Dermis microvascular lymphatic vessel endothelial cell (primary cell): ENCODE measurements at regions not wholly inside any gene's neighbourhood (a gene's known extent, or its start where the extent isn't known, plus 50 kb on each side); places are given as distances from the start of the nearest gene placed in this dataset.
A peak's percentile ranks its signal among the peaks of the same experiment; 100 is the strongest.
"Not testable (repeated sequence)": the region's sequence is repeated elsewhere in the genome, so short reads cannot be mapped to it uniquely, and the experiment has no call there.

Source experiments
- DNase-seq, 2 donors: peaks; one replicate each; pipeline versions ENCODE4 v3.0.0 to v3.0.0-alpha.2; 2010; ENCODE audit warnings: low read depth in 2 of 2

DNA sequence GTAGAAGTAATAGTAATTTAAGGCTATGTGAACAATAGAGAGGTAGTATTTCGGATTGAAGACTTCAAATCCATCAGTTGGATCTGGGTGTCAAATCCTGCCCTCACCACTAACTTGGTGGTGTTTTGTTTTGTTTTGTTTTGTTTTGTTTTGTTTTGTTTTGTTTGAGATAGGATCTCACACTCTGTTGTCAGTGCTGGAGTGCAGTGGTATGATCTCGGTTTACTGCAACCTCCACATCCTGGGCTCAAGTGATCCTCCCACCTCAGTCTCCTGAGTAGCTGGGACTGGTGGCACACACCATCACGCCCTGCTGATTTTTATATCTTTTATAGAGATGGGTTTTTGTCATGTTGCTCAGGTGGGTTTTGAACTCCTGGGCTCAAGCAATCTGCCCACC is 129.4 kb upstream of the ZNF217 start:
- no peak for DNase-seq

DNA sequence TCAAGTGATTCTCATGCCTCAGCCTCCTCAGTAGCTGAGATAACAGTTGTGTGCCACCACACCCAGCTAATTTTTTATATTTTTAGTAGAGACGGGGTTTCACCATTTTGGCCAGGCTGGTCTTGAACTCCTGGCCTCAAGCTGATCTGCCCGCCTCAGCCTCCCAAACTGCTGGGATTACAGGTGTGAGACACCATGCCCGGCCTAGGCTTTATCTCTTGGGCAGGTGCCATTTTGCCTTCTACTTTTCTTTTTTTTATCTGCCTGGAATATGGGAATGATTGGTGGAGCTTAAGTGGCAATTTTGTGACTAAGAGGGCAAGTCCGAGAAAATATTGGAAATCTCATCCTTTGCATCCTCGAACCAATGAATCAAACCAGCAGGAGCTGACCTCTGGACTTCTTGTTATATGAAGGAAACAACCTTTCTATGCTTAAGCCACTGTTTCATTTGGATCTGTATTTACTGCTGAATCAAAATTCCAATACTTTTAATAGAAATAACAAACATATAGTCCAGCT is 128.9 kb upstream of the ZNF217 start:
- no peak for DNase-seq

DNA sequence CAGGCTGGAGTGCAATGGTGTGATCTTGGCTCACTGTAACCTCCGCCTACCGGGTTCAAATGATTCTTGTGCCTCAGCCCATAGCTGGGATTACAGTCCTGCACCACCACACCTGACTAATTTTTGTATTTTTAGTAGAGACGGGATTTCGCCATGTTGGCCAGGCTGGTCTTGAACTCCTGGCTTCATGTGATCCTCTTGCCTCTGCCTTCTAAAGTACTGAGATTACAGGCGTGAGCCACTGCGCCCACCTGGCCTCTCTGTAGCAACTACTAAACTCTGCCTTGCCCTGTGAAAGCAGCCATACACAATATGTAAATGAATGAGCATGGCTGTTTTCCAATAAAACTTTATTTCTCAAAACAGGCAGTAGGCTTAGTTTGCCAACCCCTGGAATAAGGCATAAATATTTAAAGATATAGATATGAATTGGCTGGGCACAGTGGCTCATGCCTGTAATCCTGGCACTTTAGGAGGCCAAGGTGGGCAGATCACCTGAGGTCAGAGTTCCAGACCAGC is 127.9 kb upstream of the ZNF217 start:
- not testable (repeated sequence) for DNase-seq

DNA sequence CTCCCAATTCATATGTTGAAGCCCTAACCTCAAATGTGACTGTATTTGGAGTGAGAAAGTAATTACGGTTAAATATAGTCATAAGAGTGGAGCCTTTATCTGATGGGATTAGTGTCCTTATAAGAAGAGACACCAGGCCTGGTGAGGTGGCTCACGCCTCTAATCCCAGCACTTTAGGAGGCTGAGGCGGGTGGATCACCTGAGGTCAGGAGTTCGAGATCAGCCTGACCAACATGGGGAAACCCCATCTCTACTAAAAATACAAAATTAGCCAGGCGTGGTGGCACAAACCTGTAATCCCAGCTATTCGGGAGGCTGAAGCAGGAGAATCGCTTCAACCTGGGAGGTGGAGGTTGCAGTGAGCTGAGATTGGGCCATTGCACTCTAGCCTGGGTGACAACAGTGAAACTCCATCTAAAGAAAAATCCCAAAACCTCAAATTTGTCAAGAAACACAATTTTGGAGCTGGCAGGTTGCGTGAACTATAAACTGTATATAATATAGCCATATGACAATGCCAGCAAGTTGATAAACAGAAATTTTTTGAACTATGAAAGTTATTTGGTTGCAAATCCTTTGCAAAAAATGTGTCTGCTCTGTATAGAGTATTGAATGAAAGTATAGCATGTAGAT is 125.6 kb upstream of the ZNF217 start:
- DNase-seq, result not testable (repeated sequence)

DNA sequence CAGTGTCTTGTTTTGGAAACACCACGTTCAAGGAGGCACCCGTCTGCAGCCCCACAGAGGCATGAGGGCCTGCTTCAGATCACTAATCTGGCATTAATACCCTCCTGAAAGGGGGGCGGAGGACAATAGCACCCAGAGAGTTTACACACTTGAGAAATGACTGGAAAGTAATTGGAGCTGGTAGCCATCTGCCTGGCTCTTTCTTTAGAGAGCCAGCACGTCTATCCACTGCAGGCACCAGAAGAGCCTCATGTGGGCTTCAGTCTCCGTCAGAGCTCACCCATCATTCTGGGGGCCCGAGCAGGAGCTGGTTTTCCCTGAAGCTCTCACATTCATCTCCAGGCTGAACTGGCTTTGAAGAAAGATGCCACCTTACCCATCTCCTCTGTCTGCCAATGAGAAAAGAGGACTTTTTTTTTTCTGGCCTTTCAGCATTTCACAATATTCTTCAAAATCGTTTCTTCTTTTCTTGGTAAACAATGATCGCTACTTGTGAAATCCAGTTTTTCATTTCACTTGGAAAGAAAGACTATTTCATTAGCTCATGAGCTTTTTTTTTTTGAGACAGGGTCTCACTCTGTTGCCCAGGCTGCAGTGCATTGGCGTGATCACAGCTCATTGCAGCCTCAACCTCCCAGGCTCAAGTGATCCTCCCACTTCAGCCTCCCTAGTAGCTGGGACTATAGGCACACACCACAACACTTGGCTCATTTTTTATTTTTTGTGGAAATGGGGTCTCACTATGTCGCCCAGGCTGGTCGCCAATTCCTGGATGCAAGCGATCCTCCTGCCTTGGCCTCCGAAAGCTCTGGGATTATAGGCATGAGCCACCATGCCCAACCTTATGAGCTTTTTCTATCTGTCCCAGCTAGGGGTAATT is 124.7 kb upstream of the ZNF217 start:
- no peak for DNase-seq

DNA sequence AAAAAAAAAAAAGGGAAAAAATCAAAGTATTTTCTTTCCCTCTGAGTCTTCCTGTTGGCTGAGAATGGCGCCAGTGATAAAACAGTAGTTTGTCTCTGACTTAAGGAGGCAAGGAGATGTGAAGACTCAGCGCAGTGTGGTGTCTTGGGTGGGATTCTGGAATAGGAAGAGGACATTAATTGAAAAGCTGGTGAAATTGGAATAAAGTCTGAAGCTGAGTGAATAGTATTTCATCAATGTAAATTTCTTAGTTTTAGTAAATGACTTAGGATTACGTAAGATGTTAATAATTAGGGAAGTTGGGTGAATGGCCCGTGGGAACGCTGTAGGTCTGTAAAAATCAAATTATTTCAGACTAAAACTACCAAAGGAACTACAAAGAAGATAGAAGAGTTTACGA is 122.8 kb upstream of the ZNF217 start:
- DNase-seq, result no peak

DNA sequence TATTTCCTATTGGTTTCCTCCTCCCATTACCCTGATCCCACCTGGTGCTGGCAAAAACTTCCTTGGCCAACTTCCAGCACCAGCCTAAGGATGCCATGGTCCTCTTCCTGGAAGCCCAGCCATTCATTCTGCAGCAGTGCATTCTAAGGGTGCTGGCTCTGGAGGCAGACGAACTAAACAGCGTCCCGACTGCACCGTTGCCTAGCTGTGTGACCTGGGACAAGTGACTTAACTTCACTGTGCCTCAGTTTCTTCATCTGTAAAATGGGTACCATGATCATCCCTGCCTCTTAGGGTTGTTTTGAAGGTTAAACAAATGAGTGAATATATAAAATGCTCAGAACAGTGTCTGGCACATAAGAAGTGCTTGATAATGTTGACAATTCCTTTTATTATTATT is 120.9 kb upstream of the ZNF217 start:
- DNase-seq, result no peak

DNA sequence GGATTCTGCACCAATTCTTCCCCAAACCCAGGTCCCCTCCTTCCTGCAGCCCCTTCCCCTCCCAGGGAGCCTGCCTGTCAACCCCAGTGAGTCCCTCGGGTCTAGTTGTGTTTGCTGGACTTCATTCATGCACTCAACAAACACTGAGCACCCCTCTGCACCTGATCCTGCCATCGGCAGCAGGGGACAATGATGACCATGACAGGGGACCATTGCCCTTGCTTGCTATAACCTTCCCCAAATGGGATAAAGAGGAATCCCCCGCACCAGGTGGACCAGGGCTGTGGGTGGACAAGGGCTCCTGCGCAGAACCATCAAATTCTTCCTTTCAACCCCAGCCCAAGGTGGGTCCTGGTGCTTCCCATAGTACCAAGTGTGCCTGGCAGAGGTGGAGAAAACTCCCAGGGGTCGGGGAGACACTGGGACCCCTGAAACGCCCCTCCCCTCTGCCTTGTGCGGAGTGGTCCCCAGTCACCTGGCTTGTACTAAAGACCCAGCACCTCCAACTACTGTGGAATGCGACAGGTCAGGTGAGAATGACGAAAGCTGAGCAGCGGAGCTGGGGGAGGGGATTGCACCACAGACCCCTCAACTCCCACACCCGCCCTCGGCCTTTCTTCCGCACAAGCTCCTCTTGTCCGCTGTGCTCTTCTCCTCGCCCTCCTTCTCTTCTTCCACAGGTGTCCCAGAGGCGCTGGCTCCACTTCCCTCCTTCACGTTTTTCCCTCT is 119.9 kb upstream of the ZNF217 start:
- DNase-seq, result no peak

DNA sequence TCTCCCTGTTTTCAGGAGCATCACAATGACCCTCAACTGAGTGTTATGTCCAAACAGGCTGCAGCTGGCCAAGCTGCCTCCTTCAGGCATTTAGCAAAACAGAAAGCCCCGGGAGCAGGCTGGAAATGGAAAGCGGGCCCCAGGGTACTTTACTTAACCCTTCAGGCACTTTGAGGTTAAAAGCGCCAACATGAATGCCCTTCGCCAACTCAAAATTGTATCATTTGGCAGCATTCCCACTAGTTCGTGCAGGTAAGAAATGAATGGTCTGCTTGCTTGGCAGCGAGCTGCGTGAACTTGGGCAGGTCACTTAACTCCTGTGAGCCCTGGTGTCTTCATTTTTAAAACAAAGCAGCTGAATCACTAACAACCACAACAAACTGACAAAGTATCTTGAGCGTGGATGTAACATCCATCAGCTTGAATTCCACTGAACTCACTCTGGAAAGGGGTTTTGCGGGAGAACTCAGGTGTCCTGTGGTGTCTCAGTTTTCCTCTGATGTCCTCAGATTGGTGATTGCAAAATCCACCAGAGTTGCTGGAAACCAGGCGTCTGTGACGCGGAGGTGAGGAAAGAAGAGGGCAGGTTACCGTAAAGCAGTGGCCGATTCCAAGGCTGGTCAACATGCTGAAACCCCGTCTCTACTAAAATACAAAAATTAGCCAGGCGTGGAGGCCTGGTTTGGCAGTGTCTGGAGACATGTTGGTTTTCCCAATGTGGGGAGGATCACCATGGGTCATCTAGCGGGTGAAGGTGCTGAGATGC is 118.8 kb upstream of the ZNF217 start:
- no peak for DNase-seq

DNA sequence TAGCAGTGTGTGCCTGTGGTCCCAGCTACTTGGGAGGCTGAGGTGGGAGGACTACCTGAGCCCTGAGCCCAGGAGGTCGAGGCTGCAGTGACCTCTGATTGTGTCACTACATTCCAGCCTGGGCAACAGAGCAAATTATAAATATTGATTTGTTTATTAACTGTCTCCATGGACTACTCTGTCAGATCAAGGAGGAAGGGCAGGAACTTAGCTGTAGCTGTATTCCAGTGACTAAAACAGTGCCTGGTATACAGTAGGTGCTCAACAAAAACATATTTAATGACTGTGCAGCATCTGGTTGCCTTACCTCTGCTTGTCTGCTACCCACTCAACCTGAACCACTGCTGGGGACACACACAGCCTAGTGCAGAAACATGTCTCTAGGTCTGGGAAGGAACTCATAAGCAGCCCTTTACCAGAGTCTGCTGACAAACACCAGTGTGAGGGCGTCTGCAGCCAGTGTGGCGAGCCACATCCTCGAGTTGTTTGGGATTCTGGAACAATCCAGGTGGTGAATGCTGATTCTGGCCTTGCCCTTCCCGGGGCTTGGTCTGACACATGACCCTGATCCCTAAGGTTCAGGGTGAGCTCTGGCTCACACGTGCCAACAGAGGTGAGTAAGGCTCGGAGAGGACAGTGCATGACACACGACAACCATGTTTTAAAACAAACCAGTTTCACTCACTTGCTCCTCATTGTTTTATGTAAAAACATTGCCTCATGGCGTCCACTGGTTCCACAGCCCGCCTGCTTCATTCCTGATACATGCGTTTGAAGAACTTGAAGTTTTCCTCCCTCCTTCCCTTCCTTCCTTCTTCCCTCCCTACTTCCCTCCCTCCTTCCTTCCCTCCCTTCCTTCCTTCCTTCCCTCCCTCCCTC is 117.9 kb upstream of the ZNF217 start:
- peak in 1 of 2 donors; percentile 11 for DNase-seq

DNA sequence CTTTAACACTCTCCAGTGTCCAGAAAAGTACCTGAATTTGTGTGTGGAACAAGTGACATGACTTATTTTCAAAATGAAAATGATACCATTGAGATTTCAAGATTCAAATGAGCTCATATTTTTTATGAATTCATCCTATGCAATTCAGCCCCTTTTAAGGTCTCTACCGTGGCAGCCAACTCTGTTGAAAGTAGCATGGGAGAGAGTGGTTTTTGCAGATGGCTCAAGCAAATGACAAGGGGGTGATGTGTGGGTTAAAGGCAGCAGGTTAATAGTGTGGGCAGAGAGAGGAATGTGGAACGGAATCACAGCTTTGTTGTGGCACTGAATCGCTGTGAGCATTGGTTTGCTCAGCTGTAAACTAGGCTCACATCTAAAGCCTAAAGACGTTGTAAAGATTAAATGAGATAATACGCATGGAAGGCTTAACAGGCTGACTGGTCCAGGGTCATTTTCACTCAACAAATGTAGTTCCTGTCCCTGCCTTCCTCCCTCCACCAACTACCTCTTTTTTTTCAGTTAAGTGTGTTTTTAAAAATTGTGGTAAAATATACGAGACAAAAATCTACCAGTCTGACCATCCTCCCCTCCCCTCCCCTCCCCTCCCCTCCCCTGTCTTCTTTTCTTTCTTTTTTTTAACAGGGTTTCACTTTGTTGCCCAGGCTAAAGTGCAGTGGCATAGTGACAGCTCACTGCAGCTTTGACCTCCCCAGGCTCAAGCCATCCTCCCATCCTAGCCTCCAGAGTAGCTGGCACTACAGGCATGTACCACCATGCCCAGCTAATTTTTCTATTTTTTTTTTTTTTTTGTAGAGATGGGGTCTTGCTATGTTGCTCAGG is 114.7 kb upstream of the ZNF217 start:
- no peak for DNase-seq

DNA sequence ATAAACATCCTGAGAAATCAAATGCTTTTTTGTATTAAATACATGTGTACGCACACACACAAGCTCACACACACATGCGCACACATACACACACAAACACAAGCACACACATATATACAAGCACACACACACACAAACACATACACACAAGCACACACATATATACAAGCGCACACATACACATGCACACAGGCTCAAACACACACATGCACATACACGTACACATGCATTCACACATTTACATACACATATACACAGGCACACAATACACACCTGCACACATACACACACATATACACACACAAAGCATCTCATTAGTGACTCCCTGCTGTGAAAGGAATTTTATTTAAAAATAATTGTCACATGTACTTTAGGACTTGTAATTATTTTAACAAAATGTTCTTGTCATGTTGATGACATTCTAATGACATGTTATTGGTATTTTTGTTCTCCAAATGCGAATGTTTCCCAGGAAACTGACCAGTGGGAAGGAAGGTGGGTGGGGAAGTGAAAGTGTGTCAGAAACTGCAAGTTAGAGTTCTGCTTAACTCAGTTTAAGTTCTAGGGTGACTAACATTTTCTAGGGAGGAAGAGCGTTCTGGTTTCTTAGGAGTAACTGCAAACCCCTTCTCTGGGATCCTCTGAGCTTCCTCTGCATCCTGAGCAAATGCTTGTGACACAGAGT is 113.9 kb upstream of the ZNF217 start:
- DNase-seq, result no peak

DNA sequence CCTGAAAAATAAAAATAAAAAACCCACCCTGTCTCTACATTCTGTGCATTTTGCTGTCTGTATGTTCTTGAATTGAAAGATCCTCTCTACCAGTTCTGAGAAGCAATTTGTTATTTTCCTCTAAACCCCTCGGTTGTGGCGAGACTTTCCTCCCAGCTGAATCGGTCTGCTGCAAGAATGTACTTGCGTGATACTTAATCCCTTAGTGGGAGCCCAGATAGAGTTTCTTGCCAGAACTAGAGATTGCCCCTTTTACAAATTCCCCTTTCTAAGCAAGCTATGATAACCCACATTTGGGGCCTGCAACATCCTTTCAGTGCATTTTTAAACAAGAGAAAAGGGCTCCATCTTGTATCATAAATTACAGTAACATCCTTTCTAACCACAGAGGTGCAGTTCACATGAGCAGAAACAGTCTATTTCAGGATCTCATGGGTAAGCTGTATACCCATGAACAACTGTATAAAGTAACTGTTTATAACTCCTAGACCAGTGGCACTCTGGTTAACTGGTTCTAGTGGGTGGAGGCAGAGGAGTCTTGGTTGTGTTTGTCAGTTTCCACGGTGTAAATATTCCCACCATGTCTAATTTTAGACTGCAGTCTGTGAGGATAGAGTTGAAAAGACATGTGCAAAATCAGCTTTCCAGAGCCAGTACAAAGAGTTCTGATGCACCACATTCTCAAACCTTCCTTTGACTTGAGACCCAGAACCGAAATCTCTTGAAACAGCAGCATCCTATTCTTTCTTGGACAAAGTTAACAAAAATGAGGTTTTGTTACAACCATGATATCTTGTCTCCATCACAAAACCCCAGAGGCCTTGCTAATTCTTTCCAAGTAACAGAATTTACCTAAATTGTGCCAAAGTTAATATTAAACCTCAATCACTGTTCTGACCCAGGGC is 113.1 kb upstream of the ZNF217 start:
- no peak for DNase-seq

DNA sequence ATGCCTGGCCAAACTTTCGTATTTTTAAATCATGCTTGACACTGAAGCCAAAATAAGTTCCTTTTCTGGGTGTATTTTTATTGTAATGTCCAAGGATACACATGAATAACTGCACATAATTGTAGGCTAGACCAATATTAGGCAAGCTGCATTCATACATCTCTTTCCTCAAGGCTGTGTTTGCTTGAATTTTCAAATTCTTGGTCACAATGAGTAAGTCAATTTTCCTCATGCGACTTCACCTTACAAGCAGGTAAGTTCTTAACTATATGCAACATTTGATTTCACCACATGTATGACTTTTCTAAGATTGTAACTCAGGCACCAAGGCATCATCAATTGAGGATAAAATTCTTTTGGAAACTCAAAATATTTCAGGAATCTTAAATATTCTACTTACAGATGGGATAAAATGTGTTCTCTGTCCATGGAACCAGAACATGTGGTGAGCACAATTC is 112.4 kb upstream of the ZNF217 start:
- DNase-seq, result no peak

DNA sequence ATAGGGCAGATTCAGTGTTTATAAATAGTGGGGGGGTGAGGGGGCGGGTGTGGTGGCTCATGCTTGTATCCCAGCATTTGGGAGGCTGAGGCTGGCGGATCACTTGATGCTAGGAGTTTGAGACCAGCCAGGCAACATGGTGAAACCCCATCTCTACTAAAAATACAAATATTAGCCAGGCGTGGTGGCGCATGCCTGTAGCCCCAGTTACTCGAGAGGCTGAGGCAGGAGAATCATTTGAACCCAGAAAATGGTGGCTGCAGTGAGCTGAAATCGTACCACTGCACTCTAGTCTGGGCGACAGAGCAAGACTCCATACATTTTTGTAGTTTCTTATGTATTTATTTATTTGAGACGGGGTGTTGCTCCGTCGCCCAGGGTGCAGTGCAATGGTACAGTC is 109.0 kb upstream of the ZNF217 start:
- DNase-seq, result no peak

DNA sequence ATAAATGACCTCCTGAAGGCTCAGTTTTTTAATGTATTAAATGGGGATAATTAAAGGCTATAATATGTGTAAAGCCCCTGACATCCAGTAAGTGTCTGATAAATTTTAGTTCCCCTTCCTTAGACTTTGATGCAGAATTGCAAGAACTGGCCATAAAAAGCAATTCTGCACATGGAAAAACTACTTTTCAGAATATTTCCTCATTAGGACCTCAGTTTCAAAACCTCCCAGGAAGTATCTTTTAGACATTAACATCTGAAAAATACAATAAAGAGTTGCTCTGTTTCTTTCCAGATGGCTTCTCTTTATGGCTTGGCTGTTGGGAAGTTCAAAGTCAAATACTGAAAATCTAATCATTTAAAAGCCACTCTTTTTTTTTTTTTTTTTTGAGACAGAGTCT is 106.3 kb upstream of the ZNF217 start:
- no peak for DNase-seq

DNA sequence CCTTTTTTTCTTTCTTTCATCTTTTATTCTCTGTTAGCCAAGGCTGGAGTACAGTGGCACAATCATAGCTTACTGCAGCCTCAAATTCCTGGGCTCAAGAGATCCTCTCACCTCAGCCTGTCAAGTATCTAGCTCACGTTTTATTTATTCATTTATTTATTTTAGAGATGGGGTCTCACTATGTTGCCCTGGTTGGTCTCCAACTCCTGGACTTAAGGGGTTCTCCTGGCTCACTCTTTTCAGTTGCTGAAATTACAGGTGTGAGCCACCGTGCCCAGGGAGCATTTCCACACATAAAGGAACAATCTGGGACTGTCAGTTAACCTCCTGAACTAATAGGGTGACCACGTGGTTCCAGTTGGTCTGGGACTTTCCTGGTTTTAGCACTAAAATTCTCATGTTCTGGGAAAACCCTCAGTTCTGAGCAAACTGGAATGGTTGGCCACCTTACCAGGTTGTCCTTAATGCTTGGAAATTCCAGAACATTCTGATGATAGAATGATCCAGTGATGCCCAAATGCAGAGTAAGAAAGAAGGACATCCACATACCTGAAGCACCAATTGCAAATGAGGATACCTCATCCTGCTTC is 105.5 kb upstream of the ZNF217 start:
- peak in 1 of 2 donors; percentile 21 for DNase-seq
